Tibial nerve (tissue), 4 donors: ENCODE measurements at regions not wholly inside any gene's neighbourhood (a gene's known extent, or its start where the extent isn't known, plus 50 kb on each side); places are given as distances from the start of the nearest gene placed in this dataset.
"Not testable (repeated sequence)": the region's sequence is repeated elsewhere in the genome, so short reads cannot be mapped to it uniquely, and the experiment has no call there.

ENCODE experiments used
- EP300 ChIP-seq, 2 donors: sonication (generic); formaldehyde crosslinking; IDR thresholded peaks; one replicate each; pipeline ENCODE4 v1.6.1; 2017; ENCODE audit warnings: antibody characterized with exemption in 2 of 2, mild to moderate bottlenecking in 1 of 2
- POLR2A ChIP-seq, 2 donors: fragments of 450-650 bp; IDR thresholded peaks; one replicate each; pipeline ENCODE4 v1.6.1; 2017; ENCODE audit warnings: antibody characterized with exemption in 2 of 2, mild to moderate bottlenecking in 2 of 2, moderate library complexity in 2 of 2
- TF ChIP-seq, protein P1 (sequence below), 5 experiments: fragments of 200-600 bp in 3 of 5; fragments of 450-650 bp in 2 of 5; sonication (generic) in 3 of 5; IDR thresholded peaks; one replicate each; pipeline ENCODE4 v1.5.1; 2016 to 2019; ENCODE audit warnings: antibody characterized with exemption in 5 of 5, mild to moderate bottlenecking in 3 of 5, moderate library complexity in 2 of 5

DNA sequence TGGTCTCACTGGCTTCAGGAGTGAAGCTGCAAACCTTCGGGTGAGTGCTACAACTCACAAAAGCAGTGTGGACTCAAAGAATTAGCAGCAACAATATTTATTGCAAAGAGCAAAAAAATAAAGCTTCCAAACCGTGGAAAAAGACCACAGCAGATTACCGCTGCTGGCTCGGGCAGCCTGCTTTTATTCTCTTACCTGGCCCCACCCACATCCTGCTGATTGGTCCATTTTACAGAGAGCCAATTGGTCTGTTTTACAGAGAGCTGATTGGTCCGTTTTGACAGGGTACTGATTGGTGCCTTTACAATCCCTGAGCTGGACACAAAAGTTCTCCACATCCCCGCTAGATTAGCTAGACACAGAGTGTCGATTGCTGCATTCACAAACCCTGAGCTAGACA is 51.5 kb upstream of the CDYL start:
- TF ChIP-seq, protein P1, sequence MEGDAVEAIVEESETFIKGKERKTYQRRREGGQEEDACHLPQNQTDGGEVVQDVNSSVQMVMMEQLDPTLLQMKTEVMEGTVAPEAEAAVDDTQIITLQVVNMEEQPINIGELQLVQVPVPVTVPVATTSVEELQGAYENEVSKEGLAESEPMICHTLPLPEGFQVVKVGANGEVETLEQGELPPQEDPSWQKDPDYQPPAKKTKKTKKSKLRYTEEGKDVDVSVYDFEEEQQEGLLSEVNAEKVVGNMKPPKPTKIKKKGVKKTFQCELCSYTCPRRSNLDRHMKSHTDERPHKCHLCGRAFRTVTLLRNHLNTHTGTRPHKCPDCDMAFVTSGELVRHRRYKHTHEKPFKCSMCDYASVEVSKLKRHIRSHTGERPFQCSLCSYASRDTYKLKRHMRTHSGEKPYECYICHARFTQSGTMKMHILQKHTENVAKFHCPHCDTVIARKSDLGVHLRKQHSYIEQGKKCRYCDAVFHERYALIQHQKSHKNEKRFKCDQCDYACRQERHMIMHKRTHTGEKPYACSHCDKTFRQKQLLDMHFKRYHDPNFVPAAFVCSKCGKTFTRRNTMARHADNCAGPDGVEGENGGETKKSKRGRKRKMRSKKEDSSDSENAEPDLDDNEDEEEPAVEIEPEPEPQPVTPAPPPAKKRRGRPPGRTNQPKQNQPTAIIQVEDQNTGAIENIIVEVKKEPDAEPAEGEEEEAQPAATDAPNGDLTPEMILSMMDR (IDR thresholded peaks at IDR 0.05), result not testable (repeated sequence)
- TF ChIP-seq POLR2A, EP300 (IDR thresholded peaks at IDR 0.05): not testable (repeated sequence)
